ENCODE measurements at regions not wholly inside any gene's neighbourhood (a gene's known extent, or its start where the extent isn't known, plus 50 kb on each side); places are given as distances from the start of the nearest gene placed in this dataset.

DNA sequence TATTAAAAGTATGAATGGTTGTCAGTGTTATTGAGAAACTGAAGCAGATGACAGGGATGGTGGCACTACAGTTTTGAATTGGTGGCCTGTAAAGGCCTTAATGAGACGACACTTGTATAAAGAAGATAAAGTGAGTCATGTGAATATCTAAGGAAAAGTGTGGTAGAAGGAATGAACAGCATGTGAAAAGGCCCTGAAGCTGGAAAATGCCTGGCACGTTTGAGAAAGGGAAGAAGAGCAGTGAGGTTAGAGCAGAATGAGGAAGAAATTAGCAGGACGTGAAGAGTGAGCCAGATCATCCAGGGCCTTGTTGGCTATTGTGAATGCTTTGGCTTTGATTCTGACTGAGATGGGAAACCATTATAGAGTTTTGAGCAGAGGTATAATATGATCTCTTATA, 387.6 kb upstream of the DPH6 start (continued):
- TF ChIP-seq IKZF3 (tag by site-specific recombination; IDR thresholded peaks at IDR 0.05) (no peak), ZBTB8A (tag by site-specific recombination; IDR thresholded peaks at IDR 0.05) (no peak), ZNF335 (tag by site-specific recombination; conservative IDR thresholded peaks at IDR 0.05) (no peak), SP3 (tag by site-specific recombination; IDR thresholded peaks at IDR 0.05) (no peak), ZSCAN30 (tag by site-specific recombination; IDR thresholded peaks at IDR 0.05) (no peak), ZNF837 (tag by site-specific recombination; IDR thresholded peaks at IDR 0.05) (no peak), MYNN (tag by site-specific recombination; IDR thresholded peaks at IDR 0.05; ENCODE audit: borderline replicate concordance) (no peak), ZNF274 (IDR thresholded peaks at IDR 0.05; ENCODE audit: low read length) (no peak), ZNF274 (tag by site-specific recombination; IDR thresholded peaks at IDR 0.05; ENCODE audit: borderline replicate concordance) (no peak)

DNA sequence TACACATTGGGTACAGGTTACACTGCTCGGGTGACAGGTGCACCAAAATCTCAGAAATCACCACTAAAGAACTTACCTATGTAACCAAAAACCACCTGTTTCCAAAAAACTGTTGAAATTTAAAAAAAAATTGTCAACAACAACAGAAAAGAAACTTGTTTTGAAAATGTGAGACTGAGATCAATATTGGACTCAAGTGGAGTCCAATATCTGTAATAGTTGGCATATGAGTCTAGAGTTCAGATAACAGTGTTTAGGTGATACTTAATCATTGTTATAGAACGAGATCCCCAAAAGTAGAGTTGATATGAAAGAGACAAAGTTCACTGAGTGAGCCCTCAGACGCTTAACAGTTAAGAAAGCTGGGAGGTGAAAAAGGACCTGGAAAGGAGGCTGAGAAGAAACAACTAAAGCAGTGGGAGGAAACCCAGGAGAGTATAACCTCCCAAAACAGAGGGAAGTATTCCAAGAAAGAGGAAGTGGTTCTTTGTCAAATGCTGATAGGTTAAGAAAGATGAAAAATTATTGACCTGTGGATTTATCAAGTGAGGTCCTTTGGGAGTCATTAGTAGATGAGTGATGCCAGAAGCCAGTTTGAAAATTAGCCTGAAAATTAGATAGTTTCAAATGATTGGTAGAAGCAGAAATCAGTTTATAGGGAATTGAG, 388.6 kb upstream of the DPH6 start:
- POLR2A ChIA-PET: no interaction called here

DNA sequence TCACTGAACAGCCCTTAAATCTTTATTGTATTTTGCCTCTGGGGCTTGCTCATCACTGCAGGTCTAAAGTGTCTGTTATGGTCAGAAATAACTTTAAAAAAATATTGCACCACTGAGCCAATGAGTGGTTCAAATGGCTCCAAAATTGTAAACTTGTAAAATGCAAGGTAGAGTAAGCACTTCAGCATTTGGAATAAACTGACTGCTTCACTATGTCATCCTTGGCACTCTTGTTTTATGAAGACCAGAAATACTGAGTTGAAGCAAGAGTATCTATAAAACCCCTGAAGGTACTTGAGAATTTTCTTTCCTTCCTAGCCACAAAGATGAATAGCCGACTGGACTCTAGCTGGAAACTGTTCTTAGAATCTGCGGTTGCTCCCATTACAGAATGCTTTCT, 390.3 kb upstream of the DPH6 start:
- peak; percentile 26; the same call in 1 of the 2 replicates for TF ChIP-seq WT1 (tag by site-specific recombination; IDR thresholded peaks at IDR 0.05)
- TF ChIP-seq, protein P1, sequence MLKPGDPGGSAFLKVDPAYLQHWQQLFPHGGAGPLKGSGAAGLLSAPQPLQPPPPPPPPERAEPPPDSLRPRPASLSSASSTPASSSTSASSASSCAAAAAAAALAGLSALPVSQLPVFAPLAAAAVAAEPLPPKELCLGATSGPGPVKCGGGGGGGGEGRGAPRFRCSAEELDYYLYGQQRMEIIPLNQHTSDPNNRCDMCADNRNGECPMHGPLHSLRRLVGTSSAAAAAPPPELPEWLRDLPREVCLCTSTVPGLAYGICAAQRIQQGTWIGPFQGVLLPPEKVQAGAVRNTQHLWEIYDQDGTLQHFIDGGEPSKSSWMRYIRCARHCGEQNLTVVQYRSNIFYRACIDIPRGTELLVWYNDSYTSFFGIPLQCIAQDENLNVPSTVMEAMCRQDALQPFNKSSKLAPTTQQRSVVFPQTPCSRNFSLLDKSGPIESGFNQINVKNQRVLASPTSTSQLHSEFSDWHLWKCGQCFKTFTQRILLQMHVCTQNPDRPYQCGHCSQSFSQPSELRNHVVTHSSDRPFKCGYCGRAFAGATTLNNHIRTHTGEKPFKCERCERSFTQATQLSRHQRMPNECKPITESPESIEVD (tag by site-specific recombination; IDR thresholded peaks at IDR 0.05): peak; percentile 80
- TF ChIP-seq ZNF544 (tag by site-specific recombination; IDR thresholded peaks at IDR 0.05): no peak
- ChIA-PET POLR2A (interaction anchor here (0.5 kb wide), 1 partner anchor 393 kb away, joined by 3 read pairs; no protein-coding TSS in a partner anchor), CTCF (interaction anchor here (0.6 to 0.7 kb wide), 3 partner anchors 30 to 203 kb away, joined by 3 to 4 read pairs (median 3); no protein-coding TSS in a partner anchor)
- no peaks in the 10 kb centered on the region for H3K9me3 ChIP-seq (ENCODE audit: control insufficient read depth, insufficient read depth, low read depth, low read length)
- H3K4me1 ChIP-seq (ENCODE audit: control insufficient read depth, insufficient read depth, low read length): no peaks in the 10 kb centered on the region; the same call in 1 of the 2 replicates
- no peaks in the 10 kb centered on the region for H3K36me3 ChIP-seq (ENCODE audit: control insufficient read depth in 2 of 2, insufficient read depth in 1 of 2, low read length in 2 of 2)
- H3K4me3 ChIP-seq (ENCODE audit: low read depth, low read length): no peak overlapping the region
- H3K27ac ChIP-seq (ENCODE audit: extremely low read depth, low read depth, low read length): no peak overlapping the region

More for the DNA sequence above, 388.6 kb upstream of the DPH6 start:
- Histone ChIP-seq H3K4me1 (ENCODE audit: control insufficient read depth, insufficient read depth, low read length) (no peaks in the 10 kb centered on the region; the same call in 1 of the 2 replicates), H3K27ac (ENCODE audit: extremely low read depth, low read depth, low read length) (no peak overlapping the region), H3K9me3 (ENCODE audit: control insufficient read depth, insufficient read depth, low read depth, low read length) (no peaks in the 10 kb centered on the region), H3K4me3 (ENCODE audit: low read depth, low read length) (no peak overlapping the region), H3K36me3 (ENCODE audit: control insufficient read depth in 2 of 2, insufficient read depth in 1 of 2, low read length in 2 of 2) (no peaks in the 10 kb centered on the region)
- CTCF ChIA-PET: no interaction called here
- TF ChIP-seq, protein P2, sequence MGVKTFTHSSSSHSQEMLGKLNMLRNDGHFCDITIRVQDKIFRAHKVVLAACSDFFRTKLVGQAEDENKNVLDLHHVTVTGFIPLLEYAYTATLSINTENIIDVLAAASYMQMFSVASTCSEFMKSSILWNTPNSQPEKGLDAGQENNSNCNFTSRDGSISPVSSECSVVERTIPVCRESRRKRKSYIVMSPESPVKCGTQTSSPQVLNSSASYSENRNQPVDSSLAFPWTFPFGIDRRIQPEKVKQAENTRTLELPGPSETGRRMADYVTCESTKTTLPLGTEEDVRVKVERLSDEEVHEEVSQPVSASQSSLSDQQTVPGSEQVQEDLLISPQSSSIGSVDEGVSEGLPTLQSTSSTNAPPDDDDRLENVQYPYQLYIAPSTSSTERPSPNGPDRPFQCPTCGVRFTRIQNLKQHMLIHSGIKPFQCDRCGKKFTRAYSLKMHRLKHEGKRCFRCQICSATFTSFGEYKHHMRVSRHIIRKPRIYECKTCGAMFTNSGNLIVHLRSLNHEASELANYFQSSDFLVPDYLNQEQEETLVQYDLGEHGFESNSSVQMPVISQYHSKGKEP (tag by site-specific recombination; IDR thresholded peaks at IDR 0.05): no peak
- TF ChIP-seq ZNF19 (tag by site-specific recombination; IDR thresholded peaks at IDR 0.05; ENCODE audit: low read depth): no peak

DNA sequence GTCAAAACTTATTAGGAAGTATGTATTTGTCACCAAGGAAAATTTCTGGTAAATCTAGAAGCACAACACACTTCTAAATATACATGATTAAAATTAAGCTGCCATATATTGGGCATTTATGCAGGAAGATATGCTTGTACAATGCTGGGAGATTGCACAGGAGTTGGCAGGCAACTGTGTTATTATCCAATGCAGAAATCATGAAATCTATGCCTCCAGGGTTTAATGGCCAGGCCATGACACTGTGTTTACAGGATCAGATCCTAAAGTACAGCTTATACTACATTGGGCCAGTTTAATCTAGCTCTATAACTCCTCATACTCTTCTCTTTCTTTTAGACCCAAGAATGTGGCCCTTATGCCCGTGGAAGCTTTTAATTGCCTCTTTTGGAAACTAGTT, 391.4 kb upstream of the DPH6 start:
- Histone ChIP-seq H3K27ac (ENCODE audit: extremely low read depth, low read depth, low read length) (no peak overlapping the region), H3K4me1 (ENCODE audit: control insufficient read depth, insufficient read depth, low read length) (no peaks in the 10 kb centered on the region; the same call in 1 of the 2 replicates), H3K4me3 (ENCODE audit: low read depth, low read length) (no peak overlapping the region), H3K36me3 (ENCODE audit: control insufficient read depth in 2 of 2, insufficient read depth in 1 of 2, low read length in 2 of 2) (no peaks in the 10 kb centered on the region), H3K9me3 (ENCODE audit: control insufficient read depth, insufficient read depth, low read depth, low read length) (no peaks in the 10 kb centered on the region)
- CTCF ChIA-PET: no interaction called here
- TF ChIP-seq, protein P3, sequence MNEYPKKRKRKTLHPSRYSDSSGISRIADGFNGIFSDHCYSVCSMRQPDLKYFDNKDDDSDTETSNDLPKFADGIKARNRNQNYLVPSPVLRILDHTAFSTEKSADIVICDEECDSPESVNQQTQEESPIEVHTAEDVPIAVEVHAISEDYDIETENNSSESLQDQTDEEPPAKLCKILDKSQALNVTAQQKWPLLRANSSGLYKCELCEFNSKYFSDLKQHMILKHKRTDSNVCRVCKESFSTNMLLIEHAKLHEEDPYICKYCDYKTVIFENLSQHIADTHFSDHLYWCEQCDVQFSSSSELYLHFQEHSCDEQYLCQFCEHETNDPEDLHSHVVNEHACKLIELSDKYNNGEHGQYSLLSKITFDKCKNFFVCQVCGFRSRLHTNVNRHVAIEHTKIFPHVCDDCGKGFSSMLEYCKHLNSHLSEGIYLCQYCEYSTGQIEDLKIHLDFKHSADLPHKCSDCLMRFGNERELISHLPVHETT (tag by site-specific recombination; IDR thresholded peaks at IDR 0.05): no peak
- no peak for TF ChIP-seq ZFHX2 (tag by site-specific recombination; conservative IDR thresholded peaks at IDR 0.05)
- POLR2A ChIA-PET: no interaction called here

All from HEK293 (cell line).